DOHH2 (cell line): ENCODE measurements at regions not wholly inside any gene's neighbourhood (a gene's known extent, or its start where the extent isn't known, plus 50 kb on each side); places are given as distances from the start of the nearest gene placed in this dataset.
"Not testable (repeated sequence)": the region's sequence is repeated elsewhere in the genome, so short reads cannot be mapped to it uniquely, and the experiment has no call there.

Source experiments
- H3F3A ChIP-seq: fragments of 200-600 bp; sonication (generic), shearing (Covaris generic); 2 replicates; pipeline ENCODE4 v1.6.0; 2016; ENCODE audit warnings: antibody characterized with exemption, mild to moderate bottlenecking; ENCODE audit not compliant: control insufficient read depth, insufficient read depth
- H3K27ac ChIP-seq: fragments of 200-600 bp; sonication (generic); 2 replicates; pipeline ENCODE4 v1.5.1; 2014; ENCODE audit warnings: low read depth, mild to moderate bottlenecking, low read length, moderate library complexity
- H3K27me3 ChIP-seq: fragments of 200-600 bp; sonication (generic); 2 replicates; pipeline ENCODE4 v1.6.1; 2014; ENCODE audit warnings: mild to moderate bottlenecking, low read length, mixed read lengths; ENCODE audit not compliant: control insufficient read depth
- H3K36me3 ChIP-seq: fragments of 200-600 bp; sonication (generic); 2 replicates; pipeline ENCODE4 v1.6.1; 2014; ENCODE audit warnings: mild to moderate bottlenecking, low read length, moderate library complexity, mixed read lengths; ENCODE audit not compliant: control insufficient read depth
- H3K4me1 ChIP-seq: fragments of 200-600 bp; sonication (generic); 2 replicates; pipeline ENCODE4 v1.6.1; 2014; ENCODE audit warnings: mild to moderate bottlenecking, low read length, mixed read lengths; ENCODE audit not compliant: control insufficient read depth
- H3K4me2 ChIP-seq: fragments of 200-600 bp; sonication (generic); 2 replicates; pipeline ENCODE4 v1.6.0; 2014; ENCODE audit warnings: mild to moderate bottlenecking, low read length, moderate library complexity
- H3K4me3 ChIP-seq: fragments of 200-600 bp; sonication (generic); 2 replicates; pipeline ENCODE4 v1.5.1; 2014; ENCODE audit warnings: mild to moderate bottlenecking, low read length, mixed read lengths
- H3K79me2 ChIP-seq: fragments of 200-600 bp; sonication (generic); 2 replicates; pipeline ENCODE4 v1.6.1; 2014; ENCODE audit warnings: mild to moderate bottlenecking, low read length, mixed read lengths; ENCODE audit not compliant: control insufficient read depth
- H3K9me2 ChIP-seq: fragments of 200-600 bp; sonication (generic); replicated peaks from 2 replicates; pipeline ENCODE4 v1.6.1; 2014; ENCODE audit warnings: mild to moderate bottlenecking, low read length, mixed read lengths; ENCODE audit not compliant: control insufficient read depth
- H3K9me3 ChIP-seq: fragments of 200-600 bp; sonication (generic); 2 replicates; pipeline ENCODE4 v1.6.1; 2014; ENCODE audit warnings: antibody characterized with exemption, low read length, mixed read lengths; ENCODE audit not compliant: control insufficient read depth, insufficient read depth
- H4K20me1 ChIP-seq: fragments of 200-600 bp; sonication (generic); 2 replicates; pipeline ENCODE4 v1.6.0; 2014; ENCODE audit warnings: low read depth, mild to moderate bottlenecking, antibody characterized with exemption, low read length, moderate library complexity; ENCODE audit not compliant: control insufficient read depth, insufficient read depth
- EZH2phosphoT487 ChIP-seq: fragments of 200-600 bp; sonication (generic); IDR thresholded peaks from 2 replicates; pipeline ENCODE4 v1.6.1; 2017; ENCODE audit warnings: borderline replicate concordance, mild to moderate bottlenecking, antibody characterized with exemption, low read length, moderate library complexity, mixed read lengths
- TF ChIP-seq, protein P1 (sequence below): fragments of 200-600 bp; sonication (generic); IDR thresholded peaks from one replicate; pipeline ENCODE4 v1.5.1; 2014; ENCODE audit warnings: antibody characterized with exemption, mild to moderate bottlenecking, low read depth, low read length; ENCODE audit not compliant: poor library complexity, severe bottlenecking

GRCh38 chr2:182506606-182507005, 79.8 kb upstream of the PDE1A start:
- H3K9me2 ChIP-seq, result no peaks in the 10 kb centered on the region
- H3F3A ChIP-seq, result no peaks in the 10 kb centered on the region
- H3K27ac ChIP-seq, result no peak overlapping the region
- H3K4me2 ChIP-seq, result no peak overlapping the region
- no peaks in the 10 kb centered on the region for H3K27me3 ChIP-seq
- TF ChIP-seq, protein P1, sequence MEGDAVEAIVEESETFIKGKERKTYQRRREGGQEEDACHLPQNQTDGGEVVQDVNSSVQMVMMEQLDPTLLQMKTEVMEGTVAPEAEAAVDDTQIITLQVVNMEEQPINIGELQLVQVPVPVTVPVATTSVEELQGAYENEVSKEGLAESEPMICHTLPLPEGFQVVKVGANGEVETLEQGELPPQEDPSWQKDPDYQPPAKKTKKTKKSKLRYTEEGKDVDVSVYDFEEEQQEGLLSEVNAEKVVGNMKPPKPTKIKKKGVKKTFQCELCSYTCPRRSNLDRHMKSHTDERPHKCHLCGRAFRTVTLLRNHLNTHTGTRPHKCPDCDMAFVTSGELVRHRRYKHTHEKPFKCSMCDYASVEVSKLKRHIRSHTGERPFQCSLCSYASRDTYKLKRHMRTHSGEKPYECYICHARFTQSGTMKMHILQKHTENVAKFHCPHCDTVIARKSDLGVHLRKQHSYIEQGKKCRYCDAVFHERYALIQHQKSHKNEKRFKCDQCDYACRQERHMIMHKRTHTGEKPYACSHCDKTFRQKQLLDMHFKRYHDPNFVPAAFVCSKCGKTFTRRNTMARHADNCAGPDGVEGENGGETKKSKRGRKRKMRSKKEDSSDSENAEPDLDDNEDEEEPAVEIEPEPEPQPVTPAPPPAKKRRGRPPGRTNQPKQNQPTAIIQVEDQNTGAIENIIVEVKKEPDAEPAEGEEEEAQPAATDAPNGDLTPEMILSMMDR, result no peak
- TF ChIP-seq EZH2phosphoT487, result no peak
- H3K9me3 ChIP-seq, result no peaks in the 10 kb centered on the region
- H3K4me1 ChIP-seq, result no peaks in the 10 kb centered on the region
- no peaks in the 10 kb centered on the region for H4K20me1 ChIP-seq
- H3K36me3 ChIP-seq, result no peaks in the 10 kb centered on the region
- no peak overlapping the region for H3K4me3 ChIP-seq
- no peaks in the 10 kb centered on the region for H3K79me2 ChIP-seq

DNA sequence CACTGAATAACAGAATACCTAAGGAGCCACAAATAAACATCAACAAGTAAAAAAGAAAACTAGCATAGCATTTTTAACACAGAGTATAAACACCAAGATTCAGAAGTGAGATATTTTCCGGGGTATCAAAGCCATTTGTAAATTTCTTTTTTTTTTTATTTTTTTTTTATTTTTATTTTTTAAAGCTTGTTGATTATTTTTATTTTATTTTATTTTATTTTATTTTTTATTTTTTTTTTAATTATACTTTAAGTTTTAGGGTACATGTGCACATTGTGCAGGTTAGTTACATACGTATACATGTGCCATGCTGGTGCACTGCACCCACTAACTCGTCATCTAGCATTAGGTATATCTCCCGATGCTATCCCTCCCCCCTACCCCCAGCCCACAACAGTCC, 81.7 kb upstream of the PDE1A start:
- H3K27me3 ChIP-seq, H3K27ac ChIP-seq, H3K4me2 ChIP-seq, H3F3A ChIP-seq, H4K20me1 ChIP-seq, H3K9me2 ChIP-seq, H3K79me2 ChIP-seq, H3K4me1 ChIP-seq, H3K4me3 ChIP-seq, H3K36me3 ChIP-seq, H3K9me3 ChIP-seq: not testable (repeated sequence)

- no peak overlapping the region for H3K4me3 ChIP-seq
- no peaks in the 10 kb centered on the region for H3F3A ChIP-seq
- no peak for TF ChIP-seq EZH2phosphoT487
- TF ChIP-seq, protein P1, result no peak
- no peak overlapping the region for H3K27ac ChIP-seq
- H3K27me3 ChIP-seq, result no peaks in the 10 kb centered on the region
- no peak overlapping the region for H3K4me2 ChIP-seq
- no peaks in the 10 kb centered on the region for H3K36me3 ChIP-seq
- no peaks in the 10 kb centered on the region for H3K9me3 ChIP-seq
- no peaks in the 10 kb centered on the region for H4K20me1 ChIP-seq
- no peaks in the 10 kb centered on the region for H3K79me2 ChIP-seq
- H3K4me1 ChIP-seq, result no peaks in the 10 kb centered on the region
- H3K9me2 ChIP-seq, result no peaks in the 10 kb centered on the region
Observed at GRCh38 chr2:182509216-182509615, 82.4 kb upstream of the PDE1A start.

DNA sequence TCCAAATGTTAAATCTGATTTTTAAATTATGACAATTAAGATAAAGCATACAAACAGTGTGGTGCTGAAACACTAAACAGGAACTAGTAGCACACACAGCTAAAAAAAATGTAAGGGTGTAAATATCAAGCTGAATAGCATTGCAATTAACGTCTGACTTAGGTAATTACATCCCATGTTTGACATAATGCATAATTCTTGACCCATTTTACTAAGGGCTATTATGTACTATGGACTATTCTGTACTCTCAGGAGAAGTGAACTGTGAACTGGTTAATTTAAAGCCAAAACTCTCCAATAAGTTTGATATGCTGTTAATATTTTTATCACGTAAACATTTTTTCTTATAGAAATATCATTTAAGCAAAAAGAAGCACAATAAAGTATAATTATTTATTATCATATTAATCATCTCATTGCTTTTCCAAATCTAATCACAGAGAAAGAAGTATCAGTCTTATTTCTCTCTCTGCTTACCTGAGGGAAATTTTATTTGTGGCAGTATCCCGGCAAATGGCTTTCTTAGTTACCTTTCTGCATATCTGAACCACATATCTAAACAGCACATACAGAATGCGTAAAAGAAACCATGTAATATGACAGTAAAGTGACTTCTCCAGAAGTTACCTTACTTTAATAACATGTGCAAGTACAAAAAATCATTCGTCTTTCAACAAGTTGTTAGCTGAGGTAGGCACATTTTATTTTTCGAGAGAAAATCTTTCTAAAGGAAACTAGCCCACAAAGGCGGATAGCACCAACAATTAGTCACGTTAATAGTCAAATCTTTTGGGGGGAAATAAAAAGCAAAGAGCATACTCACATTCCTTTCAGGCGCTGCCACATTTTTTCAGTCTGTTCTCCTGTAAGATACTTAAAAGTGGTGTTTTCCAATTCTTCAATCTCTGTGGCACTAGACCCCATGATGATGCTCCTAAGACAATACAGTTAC, 94.9 kb upstream of the PDE1A start:
- Histone ChIP-seq H3K27me3 (peaks cover 13% of the 10 kb centered on the region), H3K27ac (no peak overlapping the region), H3K4me3 (no peak overlapping the region), H4K20me1 (no peaks in the 10 kb centered on the region), H3K4me1 (no peaks in the 10 kb centered on the region), H3K9me3 (no peaks in the 10 kb centered on the region), H3K4me2 (no peak overlapping the region), H3K36me3 (no peaks in the 10 kb centered on the region), H3F3A (no peaks in the 10 kb centered on the region), H3K9me2 (no peaks in the 10 kb centered on the region), H3K79me2 (no peaks in the 10 kb centered on the region)
- TF ChIP-seq, protein P1, result no peak
- no peak for TF ChIP-seq EZH2phosphoT487
